ENCODE measurements at regions not wholly inside any gene's neighbourhood (a gene's known extent, or its start where the extent isn't known, plus 50 kb on each side); places are given as distances from the start of the nearest gene placed in this dataset.

GRCh38 chr4:33071535-33071934, 2351.4 kb downstream of the PCDH7 start:
- TF ChIP-seq, protein P1, sequence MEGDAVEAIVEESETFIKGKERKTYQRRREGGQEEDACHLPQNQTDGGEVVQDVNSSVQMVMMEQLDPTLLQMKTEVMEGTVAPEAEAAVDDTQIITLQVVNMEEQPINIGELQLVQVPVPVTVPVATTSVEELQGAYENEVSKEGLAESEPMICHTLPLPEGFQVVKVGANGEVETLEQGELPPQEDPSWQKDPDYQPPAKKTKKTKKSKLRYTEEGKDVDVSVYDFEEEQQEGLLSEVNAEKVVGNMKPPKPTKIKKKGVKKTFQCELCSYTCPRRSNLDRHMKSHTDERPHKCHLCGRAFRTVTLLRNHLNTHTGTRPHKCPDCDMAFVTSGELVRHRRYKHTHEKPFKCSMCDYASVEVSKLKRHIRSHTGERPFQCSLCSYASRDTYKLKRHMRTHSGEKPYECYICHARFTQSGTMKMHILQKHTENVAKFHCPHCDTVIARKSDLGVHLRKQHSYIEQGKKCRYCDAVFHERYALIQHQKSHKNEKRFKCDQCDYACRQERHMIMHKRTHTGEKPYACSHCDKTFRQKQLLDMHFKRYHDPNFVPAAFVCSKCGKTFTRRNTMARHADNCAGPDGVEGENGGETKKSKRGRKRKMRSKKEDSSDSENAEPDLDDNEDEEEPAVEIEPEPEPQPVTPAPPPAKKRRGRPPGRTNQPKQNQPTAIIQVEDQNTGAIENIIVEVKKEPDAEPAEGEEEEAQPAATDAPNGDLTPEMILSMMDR (conservative IDR thresholded peaks at IDR 0.05; ENCODE audit: low read length): no peak
- TF ChIP-seq EZH2phosphoT487 (IDR thresholded peaks at IDR 0.05; ENCODE audit: borderline replicate concordance): no peak

Data from Loucy (cell line).